Upper lobe of left lung (tissue), 4 donors: ENCODE measurements at regions not wholly inside any gene's neighbourhood (a gene's known extent, or its start where the extent isn't known, plus 50 kb on each side); places are given as distances from the start of the nearest gene placed in this dataset.

ENCODE experiments used
- EP300 ChIP-seq, 4 donors: sonication (generic); formaldehyde crosslinking; IDR thresholded peaks; one replicate each; pipeline ENCODE4 v1.5.1; 2017; ENCODE audit warnings: antibody characterized with exemption in 4 of 4, control low read depth in 2 of 4
- POLR2AphosphoS5 ChIP-seq, 2 donors: sonication (generic); formaldehyde crosslinking; IDR thresholded peaks; one replicate each; pipeline ENCODE4 v1.5.1; 2017; ENCODE audit warnings: antibody characterized with exemption in 2 of 2
- TF ChIP-seq, protein P1 (sequence below), 6 experiments: fragments of 450-650 bp in 4 of 6; fragments of 200-600 bp in 2 of 6; sonication (generic) in 2 of 6; IDR thresholded peaks; one replicate each; pipeline ENCODE4 v1.5.1; 2016 to 2019; ENCODE audit warnings: antibody characterized with exemption in 6 of 6

DNA sequence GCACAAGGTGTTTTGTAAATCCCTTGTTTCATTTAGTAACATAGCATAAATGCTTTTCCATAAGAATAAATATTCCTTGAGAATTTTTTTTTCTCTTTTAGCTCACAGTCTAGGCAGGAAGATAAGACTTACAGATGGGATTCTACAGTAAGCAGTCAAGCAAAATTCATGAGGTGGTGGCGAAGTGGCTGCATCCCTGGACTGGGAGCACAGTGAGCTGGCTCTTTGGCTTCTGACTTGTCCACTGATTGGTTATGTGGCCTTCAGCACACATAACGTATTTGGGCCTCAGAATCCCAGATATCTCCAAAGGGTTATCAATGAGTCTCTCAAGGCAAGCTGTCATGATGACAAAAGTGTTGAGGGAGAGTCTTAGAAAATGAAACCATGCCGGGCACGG, 99.8 kb downstream of the EBNA1BP2 start:
- TF ChIP-seq POLR2AphosphoS5 (IDR thresholded peaks at IDR 0.05) (no peak), EP300 (IDR thresholded peaks at IDR 0.05) (no peak)
- TF ChIP-seq, protein P1, sequence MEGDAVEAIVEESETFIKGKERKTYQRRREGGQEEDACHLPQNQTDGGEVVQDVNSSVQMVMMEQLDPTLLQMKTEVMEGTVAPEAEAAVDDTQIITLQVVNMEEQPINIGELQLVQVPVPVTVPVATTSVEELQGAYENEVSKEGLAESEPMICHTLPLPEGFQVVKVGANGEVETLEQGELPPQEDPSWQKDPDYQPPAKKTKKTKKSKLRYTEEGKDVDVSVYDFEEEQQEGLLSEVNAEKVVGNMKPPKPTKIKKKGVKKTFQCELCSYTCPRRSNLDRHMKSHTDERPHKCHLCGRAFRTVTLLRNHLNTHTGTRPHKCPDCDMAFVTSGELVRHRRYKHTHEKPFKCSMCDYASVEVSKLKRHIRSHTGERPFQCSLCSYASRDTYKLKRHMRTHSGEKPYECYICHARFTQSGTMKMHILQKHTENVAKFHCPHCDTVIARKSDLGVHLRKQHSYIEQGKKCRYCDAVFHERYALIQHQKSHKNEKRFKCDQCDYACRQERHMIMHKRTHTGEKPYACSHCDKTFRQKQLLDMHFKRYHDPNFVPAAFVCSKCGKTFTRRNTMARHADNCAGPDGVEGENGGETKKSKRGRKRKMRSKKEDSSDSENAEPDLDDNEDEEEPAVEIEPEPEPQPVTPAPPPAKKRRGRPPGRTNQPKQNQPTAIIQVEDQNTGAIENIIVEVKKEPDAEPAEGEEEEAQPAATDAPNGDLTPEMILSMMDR (IDR thresholded peaks at IDR 0.05): no peak
